K562 (cell line): ENCODE measurements at regions not wholly inside any gene's neighbourhood (a gene's known extent, or its start where the extent isn't known, plus 50 kb on each side); places are given as distances from the start of the nearest gene placed in this dataset.

ENCODE experiments used
- KLF6 ChIP-seq: fragments of 250-450 bp; sonication (Bioruptor Pico); IDR thresholded peaks from 2 replicates; pipeline ENCODE4 v1.4.0; 2020; ENCODE audit warnings: mild to moderate bottlenecking, moderate library complexity, borderline replicate concordance
- MTF1 ChIP-seq: fragments of 250-450 bp; sonication (Bioruptor Pico); IDR thresholded peaks from 2 replicates; pipeline ENCODE4 v1.9.0; 2021; ENCODE audit warnings: moderate library complexity, mild to moderate bottlenecking, inconsistent platforms, borderline replicate concordance
- NBN ChIP-seq: fragments of 450-650 bp; IDR thresholded peaks from 2 replicates; pipeline ENCODE4 v1.6.1; 2016; ENCODE audit warnings: low read depth, mild to moderate bottlenecking
- NR2F6 ChIP-seq: fragments of 450-650 bp; formaldehyde crosslinking; IDR thresholded peaks from 2 replicates; pipeline ENCODE4 v1.4.0; 2020; ENCODE audit warnings: mild to moderate bottlenecking
- ZNF583 ChIP-seq: fragments of 250-450 bp; sonication (Bioruptor Pico); IDR thresholded peaks from 2 replicates; pipeline ENCODE4 v1.4.0; 2020
- TF ChIP-seq, protein P1 (sequence below): fragments of 200-800 bp; sonication (Bioruptor generic); IDR thresholded peaks from 2 replicates; pipeline ENCODE4 v1.6.1; 2017; ENCODE audit warnings: missing genetic modification characterization, missing compliant biosample characterization
- TF ChIP-seq, protein P2 (sequence below), 2 experiments: fragments of 200-800 bp in 1 of 2; sonication (Bioruptor generic) in 1 of 2; sonication (generic) in 1 of 2; formaldehyde crosslinking in 1 of 2; IDR thresholded peaks in 1 of 2; conservative IDR thresholded peaks in 1 of 2; 2 replicates each; pipeline versions ENCODE4 v1.5.0 to v1.6.1; 2016 to 2020; ENCODE audit warnings: missing compliant biosample characterization in 1 of 2, missing genetic modification characterization in 1 of 2, missing genetic modification reagents in 1 of 2
- TF ChIP-seq, protein P3 (sequence below): fragments of 450-650 bp; IDR thresholded peaks from 2 replicates; pipeline ENCODE4 v1.6.1; 2016; ENCODE audit warnings: low read depth
- TF ChIP-seq, protein P4 (sequence below): fragments of 250-450 bp; sonication (Bioruptor Pico); IDR thresholded peaks from 2 replicates; pipeline ENCODE4 v1.5.0; 2020; ENCODE audit warnings: mild to moderate bottlenecking
- TF ChIP-seq, protein P5 (sequence below): fragments of 250-450 bp; sonication (Bioruptor Pico); IDR thresholded peaks from 2 replicates; pipeline ENCODE4 v1.8.0; 2022; ENCODE audit warnings: moderate library complexity, mild to moderate bottlenecking, inconsistent platforms
- TF ChIP-seq, protein P6 (sequence below): fragments of 450-650 bp; conservative IDR thresholded peaks from 2 replicates; pipeline ENCODE4 v1.6.1; 2016; ENCODE audit warnings: missing genetic modification characterization, low read depth, mild to moderate bottlenecking, control low read depth, missing compliant biosample characterization

DNA sequence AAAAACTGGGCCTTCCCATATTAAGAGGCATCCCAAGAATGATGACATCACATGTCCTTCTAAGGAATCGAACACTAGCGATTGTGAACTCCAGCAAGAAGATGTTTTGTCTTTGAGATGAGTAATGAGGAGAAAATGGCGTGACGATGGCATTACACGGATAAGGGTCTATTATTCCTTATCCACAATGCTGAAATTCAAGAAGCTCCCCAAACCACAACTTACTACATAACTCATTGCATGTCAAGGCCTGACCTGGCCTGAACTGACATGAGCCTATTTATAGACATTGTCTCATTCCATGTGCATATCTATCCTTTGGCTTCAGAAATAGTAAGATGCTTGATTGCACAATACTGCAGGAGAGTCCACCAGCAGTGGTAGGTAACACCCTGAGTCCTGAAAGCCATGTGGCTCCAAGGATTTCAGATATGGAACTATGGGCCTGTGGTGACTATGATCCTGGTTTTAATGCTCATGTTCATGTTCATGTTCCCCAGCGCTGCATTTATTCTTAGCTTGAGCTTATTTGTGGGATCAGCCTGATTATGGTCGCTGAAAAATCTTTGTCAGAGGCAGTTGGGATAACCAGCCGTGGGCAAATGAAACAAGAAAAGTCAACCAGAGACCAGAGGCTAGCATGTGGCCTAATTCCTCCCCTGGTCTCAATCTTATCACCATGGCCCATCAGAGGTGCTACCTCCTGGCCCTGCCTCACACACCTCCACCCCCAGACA is 183.2 kb upstream of the JARID2 start (continued):
- TF ChIP-seq, protein P1, sequence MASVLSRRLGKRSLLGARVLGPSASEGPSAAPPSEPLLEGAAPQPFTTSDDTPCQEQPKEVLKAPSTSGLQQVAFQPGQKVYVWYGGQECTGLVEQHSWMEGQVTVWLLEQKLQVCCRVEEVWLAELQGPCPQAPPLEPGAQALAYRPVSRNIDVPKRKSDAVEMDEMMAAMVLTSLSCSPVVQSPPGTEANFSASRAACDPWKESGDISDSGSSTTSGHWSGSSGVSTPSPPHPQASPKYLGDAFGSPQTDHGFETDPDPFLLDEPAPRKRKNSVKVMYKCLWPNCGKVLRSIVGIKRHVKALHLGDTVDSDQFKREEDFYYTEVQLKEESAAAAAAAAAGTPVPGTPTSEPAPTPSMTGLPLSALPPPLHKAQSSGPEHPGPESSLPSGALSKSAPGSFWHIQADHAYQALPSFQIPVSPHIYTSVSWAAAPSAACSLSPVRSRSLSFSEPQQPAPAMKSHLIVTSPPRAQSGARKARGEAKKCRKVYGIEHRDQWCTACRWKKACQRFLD (CRISPR knock-in tag) = peak; percentile 46
- TF ChIP-seq ZNF583 (CRISPR knock-in tag) = no peak; the same call in none of the 2 replicates
- peak; percentile 93 for TF ChIP-seq NBN
- TF ChIP-seq, protein P2, sequence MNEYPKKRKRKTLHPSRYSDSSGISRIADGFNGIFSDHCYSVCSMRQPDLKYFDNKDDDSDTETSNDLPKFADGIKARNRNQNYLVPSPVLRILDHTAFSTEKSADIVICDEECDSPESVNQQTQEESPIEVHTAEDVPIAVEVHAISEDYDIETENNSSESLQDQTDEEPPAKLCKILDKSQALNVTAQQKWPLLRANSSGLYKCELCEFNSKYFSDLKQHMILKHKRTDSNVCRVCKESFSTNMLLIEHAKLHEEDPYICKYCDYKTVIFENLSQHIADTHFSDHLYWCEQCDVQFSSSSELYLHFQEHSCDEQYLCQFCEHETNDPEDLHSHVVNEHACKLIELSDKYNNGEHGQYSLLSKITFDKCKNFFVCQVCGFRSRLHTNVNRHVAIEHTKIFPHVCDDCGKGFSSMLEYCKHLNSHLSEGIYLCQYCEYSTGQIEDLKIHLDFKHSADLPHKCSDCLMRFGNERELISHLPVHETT (CRISPR knock-in tag; conservative IDR thresholded peaks at IDR 0.05 in 1 of 2, IDR thresholded peaks at IDR 0.05 in 1 of 2) = peak in 1 of 2 experiments; percentile 50; a peak in 1 of 4 replicates
- 0 out of 2 replicates have a peak, but pooled peaks have one; percentile 43 for TF ChIP-seq NR2F6 (CRISPR knock-in tag)
- TF ChIP-seq KLF6 (CRISPR knock-in tag) = no peak
- TF ChIP-seq, protein P3, sequence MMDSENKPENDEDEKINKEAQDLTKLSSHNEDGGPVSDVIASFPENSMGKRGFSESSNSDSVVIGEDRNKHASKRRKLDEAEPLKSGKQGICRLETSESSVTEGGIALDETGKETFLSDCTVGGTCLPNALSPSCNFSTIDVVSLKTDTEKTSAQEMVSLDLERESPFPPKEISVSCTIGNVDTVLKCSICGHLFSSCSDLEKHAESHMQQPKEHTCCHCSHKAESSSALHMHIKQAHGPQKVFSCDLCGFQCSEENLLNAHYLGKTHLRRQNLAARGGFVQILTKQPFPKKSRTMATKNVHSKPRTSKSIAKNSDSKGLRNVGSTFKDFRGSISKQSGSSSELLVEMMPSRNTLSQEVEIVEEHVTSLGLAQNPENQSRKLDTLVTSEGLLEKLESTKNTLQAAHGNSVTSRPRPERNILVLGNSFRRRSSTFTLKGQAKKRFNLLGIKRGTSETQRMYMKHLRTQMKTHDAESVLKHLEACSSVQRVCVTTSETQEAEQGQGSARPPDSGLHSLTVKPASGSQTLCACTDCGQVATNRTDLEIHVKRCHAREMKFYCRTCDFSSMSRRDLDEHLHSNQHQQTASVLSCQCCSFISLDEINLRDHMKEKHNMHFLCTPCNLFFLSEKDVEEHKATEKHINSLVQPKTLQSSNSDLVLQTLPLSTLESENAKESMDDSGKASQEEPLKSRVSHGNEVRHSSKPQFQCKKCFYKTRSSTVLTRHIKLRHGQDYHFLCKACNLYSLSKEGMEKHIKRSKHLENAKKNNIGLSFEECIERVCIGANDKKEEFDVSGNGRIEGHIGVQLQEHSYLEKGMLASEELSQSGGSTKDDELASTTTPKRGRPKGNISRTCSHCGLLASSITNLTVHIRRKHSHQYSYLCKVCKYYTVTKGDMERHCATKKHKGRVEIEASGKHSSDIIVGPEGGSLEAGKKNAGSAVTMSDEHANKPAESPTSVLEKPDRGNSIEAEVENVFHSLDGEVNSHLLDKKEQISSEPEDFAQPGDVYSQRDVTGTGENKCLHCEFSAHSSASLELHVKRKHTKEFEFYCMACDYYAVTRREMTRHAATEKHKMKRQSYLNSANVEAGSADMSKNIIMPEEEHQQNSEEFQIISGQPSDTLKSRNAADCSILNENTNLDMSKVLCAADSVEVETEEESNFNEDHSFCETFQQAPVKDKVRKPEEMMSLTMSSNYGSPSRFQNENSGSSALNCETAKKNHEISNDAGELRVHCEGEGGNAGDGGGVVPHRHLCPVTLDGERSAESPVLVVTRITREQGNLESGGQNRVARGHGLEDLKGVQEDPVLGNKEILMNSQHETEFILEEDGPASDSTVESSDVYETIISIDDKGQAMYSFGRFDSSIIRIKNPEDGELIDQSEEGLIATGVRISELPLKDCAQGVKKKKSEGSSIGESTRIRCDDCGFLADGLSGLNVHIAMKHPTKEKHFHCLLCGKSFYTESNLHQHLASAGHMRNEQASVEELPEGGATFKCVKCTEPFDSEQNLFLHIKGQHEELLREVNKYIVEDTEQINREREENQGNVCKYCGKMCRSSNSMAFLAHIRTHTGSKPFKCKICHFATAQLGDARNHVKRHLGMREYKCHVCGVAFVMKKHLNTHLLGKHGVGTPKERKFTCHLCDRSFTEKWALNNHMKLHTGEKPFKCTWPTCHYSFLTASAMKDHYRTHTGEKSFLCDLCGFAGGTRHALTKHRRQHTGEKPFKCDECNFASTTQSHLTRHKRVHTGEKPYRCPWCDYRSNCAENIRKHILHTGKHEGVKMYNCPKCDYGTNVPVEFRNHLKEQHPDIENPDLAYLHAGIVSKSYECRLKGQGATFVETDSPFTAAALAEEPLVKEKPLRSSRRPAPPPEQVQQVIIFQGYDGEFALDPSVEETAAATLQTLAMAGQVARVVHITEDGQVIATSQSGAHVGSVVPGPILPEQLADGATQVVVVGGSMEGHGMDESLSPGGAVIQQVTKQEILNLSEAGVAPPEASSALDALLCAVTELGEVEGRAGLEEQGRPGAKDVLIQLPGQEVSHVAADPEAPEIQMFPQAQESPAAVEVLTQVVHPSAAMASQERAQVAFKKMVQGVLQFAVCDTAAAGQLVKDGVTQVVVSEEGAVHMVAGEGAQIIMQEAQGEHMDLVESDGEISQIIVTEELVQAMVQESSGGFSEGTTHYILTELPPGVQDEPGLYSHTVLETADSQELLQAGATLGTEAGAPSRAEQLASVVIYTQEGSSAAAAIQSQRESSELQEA = no peak
- TF ChIP-seq, protein P4, sequence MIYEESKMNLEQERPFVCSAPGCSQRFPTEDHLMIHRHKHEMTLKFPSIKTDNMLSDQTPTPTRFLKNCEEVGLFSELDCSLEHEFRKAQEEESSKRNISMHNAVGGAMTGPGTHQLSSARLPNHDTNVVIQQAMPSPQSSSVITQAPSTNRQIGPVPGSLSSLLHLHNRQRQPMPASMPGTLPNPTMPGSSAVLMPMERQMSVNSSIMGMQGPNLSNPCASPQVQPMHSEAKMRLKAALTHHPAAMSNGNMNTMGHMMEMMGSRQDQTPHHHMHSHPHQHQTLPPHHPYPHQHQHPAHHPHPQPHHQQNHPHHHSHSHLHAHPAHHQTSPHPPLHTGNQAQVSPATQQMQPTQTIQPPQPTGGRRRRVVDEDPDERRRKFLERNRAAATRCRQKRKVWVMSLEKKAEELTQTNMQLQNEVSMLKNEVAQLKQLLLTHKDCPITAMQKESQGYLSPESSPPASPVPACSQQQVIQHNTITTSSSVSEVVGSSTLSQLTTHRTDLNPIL (CRISPR knock-in tag) = no peak; the same call in 1 of the 2 replicates
- TF ChIP-seq, protein P5, sequence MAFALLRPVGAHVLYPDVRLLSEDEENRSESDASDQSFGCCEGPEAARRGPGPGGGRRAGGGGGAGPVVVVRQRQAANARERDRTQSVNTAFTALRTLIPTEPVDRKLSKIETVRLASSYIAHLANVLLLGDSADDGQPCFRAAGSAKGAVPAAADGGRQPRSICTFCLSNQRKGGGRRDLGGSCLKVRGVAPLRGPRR (CRISPR knock-in tag) = no peak
- no peak for TF ChIP-seq MTF1 (CRISPR knock-in tag)
- TF ChIP-seq, protein P6, sequence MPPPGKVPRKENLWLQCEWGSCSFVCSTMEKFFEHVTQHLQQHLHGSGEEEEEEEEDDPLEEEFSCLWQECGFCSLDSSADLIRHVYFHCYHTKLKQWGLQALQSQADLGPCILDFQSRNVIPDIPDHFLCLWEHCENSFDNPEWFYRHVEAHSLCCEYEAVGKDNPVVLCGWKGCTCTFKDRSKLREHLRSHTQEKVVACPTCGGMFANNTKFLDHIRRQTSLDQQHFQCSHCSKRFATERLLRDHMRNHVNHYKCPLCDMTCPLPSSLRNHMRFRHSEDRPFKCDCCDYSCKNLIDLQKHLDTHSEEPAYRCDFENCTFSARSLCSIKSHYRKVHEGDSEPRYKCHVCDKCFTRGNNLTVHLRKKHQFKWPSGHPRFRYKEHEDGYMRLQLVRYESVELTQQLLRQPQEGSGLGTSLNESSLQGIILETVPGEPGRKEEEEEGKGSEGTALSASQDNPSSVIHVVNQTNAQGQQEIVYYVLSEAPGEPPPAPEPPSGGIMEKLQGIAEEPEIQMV (tag) = peak; percentile 32; the same call in 1 of the 2 replicates
